GM19463 (cell line): ENCODE measurements at regions not wholly inside any gene's neighbourhood (a gene's known extent, or its start where the extent isn't known, plus 50 kb on each side); places are given as distances from the start of the nearest gene placed in this dataset.

ENCODE experiments used
- ATAC-seq: cut with Tn5 transposase; IDR thresholded peaks from one replicate; pipeline ENCODE4 v1.9.1; 2021; ENCODE audit warnings: mild to moderate bottlenecking, moderate library complexity; ENCODE audit not compliant: unreplicated experiment

GRCh38 chr4:14879683-14880082 lies 122.6 kb upstream of the CPEB2 start:
- ATAC-seq: no peak

GRCh38 chr4:14880805-14881204 lies 121.5 kb upstream of the CPEB2 start:
- ATAC-seq: no peak

- no peak for ATAC-seq
Observed at GRCh38 chr4:14883166-14883565, 119.1 kb upstream of the CPEB2 start.

GRCh38 chr4:14883661-14884060 lies 118.6 kb upstream of the CPEB2 start:
- ATAC-seq: no peak

- ATAC-seq: no peak
Observed at GRCh38 chr4:14887842-14888433, 114.3 kb upstream of the CPEB2 start.

GRCh38 chr4:14888790-14889572 lies 113.3 kb upstream of the CPEB2 start:
- ATAC-seq: no peak

GRCh38 chr4:14892563-14892962 lies 109.7 kb upstream of the CPEB2 start:
- no peak for ATAC-seq

- no peak for ATAC-seq
Observed at GRCh38 chr4:14893713-14894112, 108.6 kb upstream of the CPEB2 start.

GRCh38 chr4:14894392-14895292 lies 107.6 kb upstream of the CPEB2 start:
- ATAC-seq: no peak

- no peak for ATAC-seq
Observed at GRCh38 chr4:14896656-14897175, 105.6 kb upstream of the CPEB2 start.

GRCh38 chr4:14897217-14897616 lies 105.1 kb upstream of the CPEB2 start:
- ATAC-seq: no peak

- ATAC-seq: no peak
Observed at GRCh38 chr4:14898989-14899388, 103.3 kb upstream of the CPEB2 start.

- ATAC-seq: no peak
Observed at GRCh38 chr4:14902342-14902741, 99.9 kb upstream of the CPEB2 start.

GRCh38 chr4:14903321-14903720 lies 99.0 kb upstream of the CPEB2 start:
- no peak for ATAC-seq

GRCh38 chr4:14906805-14907204 lies 95.5 kb upstream of the CPEB2 start:
- no peak for ATAC-seq

- ATAC-seq: no peak
Observed at GRCh38 chr4:14908635-14909034, 93.6 kb upstream of the CPEB2 start.

- no peak for ATAC-seq
Observed at GRCh38 chr4:14910411-14910810, 91.9 kb upstream of the CPEB2 start.

- ATAC-seq: no peak
Observed at GRCh38 chr4:14912426-14912825, 89.9 kb upstream of the CPEB2 start.

GRCh38 chr4:14915018-14915417 lies 87.3 kb upstream of the CPEB2 start:
- ATAC-seq: no peak

- peak; percentile 77 for ATAC-seq
Observed at GRCh38 chr4:14916554-14917297, 85.6 kb upstream of the CPEB2 start.

- ATAC-seq: peak; percentile 5
Observed at GRCh38 chr4:14917298-14917633, 85.0 kb upstream of the CPEB2 start.
